HG03045 (cell line): ENCODE measurements at regions not wholly inside any gene's neighbourhood (a gene's known extent, or its start where the extent isn't known, plus 50 kb on each side); places are given as distances from the start of the nearest gene placed in this dataset.

Experiments
- ATAC-seq: cut with Tn5 transposase; IDR thresholded peaks from one replicate; pipeline ENCODE4 v1.9.1; 2021; ENCODE audit warnings: mild to moderate bottlenecking, moderate library complexity; ENCODE audit not compliant: unreplicated experiment

DNA sequence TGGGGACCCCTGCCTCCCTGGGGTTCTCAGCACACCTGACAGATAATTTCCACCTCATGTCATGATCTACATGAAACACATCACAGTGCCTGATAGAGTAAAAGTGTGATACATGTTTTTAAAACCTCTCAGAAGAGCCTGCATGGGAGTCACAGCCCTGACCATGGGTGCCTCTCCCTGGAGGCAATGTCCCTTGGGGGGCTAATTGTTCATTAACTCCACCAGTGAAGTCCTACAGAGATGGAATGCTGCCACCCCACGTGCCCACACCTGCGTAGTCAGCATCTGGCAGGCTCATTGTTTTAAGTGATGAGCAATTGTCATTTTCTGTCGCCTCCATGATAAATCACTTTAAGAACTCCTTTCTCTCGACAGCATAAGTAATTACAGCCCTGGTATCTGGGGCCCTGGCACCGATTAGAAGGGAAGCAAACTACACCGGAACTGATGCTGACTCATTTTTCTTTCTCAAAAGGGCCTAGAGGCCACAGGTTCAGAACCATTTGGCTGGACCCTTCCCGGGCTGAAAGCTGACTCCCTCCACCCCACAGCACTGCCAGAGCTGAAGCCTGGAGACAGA, 109.6 kb upstream of the GJB5 start:
- no peak for ATAC-seq

DNA sequence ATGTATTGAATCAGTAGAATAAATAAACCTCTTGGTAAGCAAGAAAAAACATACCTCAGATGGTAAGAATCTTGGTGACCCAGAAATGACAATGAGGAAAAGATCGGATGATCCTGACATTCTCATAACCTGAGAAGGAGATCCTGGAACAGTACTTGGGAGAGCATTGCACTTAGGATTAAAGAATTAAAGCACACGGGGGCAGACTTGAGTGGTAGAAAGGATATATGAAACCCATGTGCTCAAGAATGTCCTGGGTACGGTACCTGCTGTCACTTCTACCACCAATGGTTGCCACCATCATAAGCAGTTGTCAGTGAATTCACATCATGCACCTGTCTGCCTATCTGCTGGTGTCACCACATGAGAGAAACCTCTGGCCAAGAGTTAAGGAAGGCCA, 108.9 kb upstream of the GJB5 start:
- ATAC-seq, result no peak

DNA sequence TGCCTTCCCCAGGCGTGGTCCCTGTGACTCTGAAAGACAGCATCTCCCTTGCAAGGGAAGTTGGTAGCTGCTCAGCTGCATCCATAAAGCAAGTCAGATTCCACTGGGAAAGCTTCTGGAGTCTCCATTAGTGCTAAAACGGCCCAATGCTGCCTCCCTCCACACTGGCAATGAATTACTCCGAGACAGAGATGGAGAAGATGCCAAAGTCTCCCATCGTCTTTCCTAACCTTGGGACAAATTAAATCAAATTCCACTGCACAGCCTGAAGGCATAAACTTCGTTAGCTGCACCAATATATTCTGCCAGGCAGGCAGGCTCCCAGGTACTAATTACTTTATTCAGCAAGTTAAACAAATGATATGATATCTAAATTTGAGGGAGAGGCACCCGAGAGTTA, 106.3 kb upstream of the GJB5 start:
- no peak for ATAC-seq

DNA sequence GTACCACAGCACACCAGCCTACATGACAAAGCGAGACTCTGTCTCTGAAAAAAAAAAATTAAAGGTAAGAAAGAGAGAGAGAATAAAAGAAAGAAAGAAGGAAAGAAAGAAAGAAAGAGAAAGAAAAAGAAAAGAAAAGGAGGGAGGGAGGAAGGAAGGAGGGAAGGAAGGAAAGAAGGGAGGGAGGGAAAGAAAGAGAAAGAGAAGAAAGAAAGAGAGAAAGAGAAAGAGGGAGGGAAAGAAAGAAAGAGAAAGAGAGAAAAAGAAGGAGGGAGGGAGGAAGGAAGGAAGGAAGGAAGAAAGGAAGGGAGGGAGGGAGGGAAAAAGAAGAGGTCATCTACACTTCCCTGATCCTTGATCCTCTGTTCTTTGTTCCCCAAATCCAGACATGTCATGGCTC, 104.8 kb upstream of the GJB5 start:
- no peak for ATAC-seq

DNA sequence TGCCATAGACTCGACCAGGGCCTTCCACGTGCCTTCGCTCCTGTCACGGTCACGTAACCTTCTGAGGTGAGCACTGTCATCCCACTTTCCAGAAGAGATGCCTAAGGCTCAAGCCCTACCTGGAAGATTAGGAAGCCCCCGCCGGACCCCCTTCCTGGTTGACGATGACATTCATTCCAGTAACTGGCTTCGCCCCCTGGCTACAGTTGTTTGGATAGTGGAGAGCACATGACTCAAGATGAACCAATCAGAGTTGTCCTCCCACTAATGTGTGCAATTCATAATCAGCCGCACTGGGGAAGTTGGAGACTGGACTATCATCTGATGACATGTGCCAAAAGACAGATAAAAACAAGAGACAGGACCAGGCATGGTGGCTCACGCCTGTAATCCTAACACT, 104.0 kb upstream of the GJB5 start:
- no peak for ATAC-seq

DNA sequence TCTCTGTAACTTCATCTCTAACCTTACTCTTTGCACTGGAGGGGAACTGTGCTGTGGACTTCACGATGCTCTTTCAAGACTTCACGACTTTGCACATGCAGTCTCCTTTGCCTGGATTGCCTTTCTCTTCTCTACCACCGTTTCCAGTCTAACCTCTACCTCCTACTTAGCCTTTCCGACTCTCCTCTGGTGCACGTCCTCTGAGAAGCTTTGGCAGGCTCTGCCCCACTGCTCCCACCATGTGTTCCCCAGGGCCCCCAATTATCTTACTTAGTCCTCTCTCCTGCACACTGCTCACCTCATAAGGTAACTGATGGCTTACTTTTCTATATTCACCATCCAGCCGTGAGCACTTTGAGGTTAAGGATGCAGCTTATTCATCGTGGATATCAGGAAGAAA, 101.7 kb upstream of the GJB5 start:
- ATAC-seq, result no peak

DNA sequence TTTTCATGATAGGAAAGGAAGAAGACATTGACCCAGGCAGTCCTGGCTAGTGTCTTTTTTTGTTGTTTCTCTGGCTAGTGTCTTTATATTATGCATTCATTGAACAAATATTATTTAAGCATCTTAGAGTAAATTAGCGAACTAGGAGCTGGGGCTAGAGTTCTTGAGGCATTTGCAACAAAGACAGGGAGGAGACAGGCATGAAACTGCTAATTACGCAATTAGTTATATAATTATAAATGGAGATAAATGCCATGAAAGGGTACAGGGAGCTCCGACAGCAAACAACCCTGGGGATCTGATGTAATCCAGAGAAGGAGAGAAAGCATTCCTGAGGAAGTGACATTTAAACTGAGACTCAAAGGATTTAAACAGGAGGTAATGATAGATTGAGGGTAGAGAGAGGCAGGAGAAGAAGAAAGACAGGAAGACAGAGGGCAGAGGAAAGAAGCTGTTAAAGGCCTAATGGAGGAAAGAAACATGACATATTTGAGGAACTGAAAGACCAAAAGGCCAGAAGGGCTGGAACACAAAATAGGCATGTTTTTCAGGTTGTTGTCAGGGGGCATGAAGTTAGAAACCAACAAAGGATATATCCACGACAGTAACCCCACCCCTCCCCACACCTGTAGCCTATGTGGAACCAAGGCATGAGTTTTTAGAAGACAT, 99.5 kb upstream of the GJB5 start:
- ATAC-seq, result no peak

DNA sequence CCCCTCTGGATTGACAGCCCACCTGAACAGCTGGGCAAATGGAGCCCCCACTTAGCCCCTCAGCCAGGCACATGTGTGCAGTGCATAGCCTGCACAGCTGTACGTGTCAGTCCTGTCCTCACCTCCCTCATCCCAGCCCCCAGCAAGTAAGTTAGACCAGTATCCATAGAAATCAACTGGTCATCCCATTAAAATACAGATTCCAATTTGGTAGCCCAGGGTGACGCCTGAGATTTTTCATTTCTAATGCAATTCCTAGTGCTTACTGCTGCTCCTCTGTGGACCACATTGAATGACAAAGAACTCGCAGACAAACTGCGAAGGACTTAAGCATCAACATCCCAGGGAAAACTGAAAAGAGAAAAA, 99.0 kb upstream of the GJB5 start:
- no peak for ATAC-seq

DNA sequence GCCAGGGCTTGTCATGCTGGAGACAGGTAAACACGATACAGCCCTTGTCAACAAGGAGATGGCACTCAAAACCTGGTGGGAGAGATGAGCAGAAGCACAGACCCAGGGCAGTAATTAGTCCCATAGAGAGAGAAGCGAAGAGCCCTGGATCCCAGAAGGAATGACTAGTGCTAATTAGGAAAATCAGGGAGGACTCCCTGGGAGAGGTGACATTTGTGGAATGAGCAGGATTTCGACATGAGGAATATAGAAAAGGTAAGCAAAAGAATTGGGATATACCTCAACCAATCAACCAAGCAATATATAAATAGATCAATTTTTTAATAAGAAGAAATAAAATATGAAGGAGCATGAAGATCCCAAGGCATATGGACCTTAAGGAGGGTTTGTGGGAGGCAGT, 98.5 kb upstream of the GJB5 start:
- no peak for ATAC-seq

DNA sequence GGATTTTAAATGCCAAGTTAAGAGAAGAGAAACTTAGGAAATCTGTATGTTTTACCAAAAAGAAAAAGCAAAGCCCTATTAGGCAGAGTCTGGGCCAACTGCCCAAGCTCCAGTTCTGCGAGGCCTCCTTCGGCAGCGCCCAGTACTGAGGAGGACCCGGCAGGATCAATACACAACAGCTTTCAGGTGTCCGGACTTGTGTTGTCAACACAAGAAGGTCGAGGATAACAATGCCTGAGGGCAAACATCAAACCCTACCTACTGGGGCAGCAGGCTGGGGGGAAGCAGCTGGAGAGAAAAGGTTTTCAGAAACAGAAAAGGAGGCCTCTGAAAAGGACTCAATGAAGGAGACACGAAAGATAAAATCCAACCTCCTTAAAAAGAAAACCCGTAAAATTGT, 98.1 kb upstream of the GJB5 start:
- ATAC-seq, result no peak

DNA sequence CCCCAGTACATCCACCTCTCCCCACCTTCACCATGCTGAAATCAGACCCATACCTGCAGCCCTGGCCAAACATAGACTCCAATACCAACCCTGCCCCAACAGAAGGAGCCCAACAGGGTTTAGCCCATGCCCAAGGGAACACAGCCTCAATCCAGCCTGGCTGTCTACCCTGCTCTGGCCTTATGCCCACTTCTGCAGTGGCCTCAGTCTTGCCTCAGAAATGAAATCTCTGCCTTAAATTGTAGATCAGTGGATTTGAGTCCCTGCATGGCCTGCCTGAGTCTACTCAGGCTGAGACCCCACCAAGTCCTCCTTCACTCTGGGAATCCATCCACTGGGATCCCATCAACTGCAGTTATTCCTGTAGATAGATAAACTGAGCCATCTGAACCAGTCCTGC, 97.6 kb upstream of the GJB5 start:
- ATAC-seq, result no peak

DNA sequence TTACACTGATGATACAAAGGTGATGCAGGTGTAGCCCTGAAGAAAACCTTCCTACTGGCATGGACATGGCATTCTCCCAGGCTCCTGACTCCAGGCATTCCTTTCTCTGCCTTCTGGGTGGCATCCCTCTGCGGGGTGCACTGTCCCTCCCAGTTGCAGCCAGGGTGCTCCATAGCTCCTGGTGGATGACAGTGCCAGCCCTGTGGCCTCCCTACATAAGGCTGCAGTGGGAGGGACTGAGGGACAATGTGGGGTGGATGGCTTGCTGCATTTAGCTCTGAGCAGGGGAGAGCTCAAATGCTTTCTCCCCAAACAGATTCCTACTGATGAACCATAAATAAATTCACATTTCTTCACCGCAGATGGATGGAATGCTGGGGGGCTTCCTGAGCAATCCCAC, 97.0 kb upstream of the GJB5 start:
- ATAC-seq, result no peak

DNA sequence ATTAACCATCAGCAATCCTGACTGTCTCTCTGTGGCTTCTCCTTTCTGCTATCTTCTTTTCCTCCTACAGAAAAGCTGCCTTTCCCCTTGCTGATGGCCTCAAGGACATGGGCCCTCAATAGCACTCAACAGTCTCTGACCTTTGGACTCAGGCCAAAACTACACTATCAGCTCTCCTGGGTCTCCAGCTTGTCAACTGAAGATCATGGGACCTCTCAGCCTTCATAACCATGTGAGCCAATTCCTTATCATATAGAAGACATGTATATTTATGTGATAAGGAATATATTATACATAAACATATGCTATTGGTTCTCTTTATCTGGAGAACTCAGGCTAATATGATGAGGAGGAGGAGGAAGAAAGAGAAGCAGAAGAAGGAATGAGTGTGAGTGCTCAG, 91.8 kb upstream of the GJB5 start:
- ATAC-seq, result no peak

DNA sequence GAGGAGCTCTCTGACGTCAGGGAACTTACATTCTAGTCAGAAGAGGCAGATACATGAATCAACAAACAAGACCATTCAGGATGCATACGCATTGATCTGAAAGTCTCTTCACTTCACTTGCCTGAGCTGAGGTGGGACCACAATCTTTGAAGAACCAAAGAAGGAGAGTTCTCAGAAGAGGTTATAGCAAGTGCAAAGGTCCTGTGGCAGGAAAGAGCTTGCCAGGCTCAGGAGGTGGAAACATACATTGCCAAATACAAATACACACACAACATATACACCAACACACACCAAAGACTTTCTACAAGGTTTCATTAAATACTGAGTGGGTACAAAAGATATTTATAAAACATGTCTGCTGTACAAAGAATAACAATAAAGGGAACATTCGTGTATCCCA, 86.8 kb upstream of the GJB5 start:
- no peak for ATAC-seq

DNA sequence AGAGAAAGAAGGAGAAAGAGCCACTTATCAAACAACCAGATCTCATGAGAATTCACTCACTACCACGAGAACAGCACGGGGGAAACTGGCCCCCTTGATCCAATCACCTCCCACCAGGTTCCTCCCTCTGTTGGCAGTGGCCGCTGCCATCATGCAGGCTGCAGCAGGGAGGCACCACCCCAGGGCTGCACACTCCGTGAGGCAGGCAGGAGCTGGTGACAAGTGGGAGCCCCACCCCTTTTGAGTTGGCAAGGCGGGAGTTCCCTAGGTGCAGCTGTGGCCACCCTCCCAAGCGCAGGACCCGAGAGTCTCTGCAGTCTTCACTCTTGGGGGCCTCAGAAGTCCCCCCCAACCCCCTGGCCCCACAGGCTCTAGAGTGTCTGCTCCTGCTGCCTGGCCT, 83.9 kb upstream of the GJB5 start:
- no peak for ATAC-seq

DNA sequence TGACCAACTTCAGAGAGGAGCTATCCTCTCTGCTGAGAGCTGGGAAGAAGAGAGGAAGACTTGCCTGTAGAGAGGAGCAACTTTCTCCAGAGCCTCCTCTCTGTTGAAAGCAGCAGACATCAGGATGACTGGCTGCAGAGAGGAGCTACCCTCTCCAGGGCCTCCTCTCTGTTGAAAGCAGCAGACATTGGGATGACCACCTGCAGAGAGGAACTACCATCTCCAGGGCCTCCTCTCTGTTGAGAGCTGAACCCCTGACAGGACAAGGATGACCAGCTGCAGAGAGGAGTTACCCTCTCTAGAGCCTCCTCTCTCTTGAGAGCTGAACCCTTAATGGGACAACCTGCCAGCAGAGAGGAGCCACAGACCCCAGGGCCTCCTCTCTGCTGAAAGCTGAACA, 83.0 kb upstream of the GJB5 start:
- ATAC-seq, result no peak

DNA sequence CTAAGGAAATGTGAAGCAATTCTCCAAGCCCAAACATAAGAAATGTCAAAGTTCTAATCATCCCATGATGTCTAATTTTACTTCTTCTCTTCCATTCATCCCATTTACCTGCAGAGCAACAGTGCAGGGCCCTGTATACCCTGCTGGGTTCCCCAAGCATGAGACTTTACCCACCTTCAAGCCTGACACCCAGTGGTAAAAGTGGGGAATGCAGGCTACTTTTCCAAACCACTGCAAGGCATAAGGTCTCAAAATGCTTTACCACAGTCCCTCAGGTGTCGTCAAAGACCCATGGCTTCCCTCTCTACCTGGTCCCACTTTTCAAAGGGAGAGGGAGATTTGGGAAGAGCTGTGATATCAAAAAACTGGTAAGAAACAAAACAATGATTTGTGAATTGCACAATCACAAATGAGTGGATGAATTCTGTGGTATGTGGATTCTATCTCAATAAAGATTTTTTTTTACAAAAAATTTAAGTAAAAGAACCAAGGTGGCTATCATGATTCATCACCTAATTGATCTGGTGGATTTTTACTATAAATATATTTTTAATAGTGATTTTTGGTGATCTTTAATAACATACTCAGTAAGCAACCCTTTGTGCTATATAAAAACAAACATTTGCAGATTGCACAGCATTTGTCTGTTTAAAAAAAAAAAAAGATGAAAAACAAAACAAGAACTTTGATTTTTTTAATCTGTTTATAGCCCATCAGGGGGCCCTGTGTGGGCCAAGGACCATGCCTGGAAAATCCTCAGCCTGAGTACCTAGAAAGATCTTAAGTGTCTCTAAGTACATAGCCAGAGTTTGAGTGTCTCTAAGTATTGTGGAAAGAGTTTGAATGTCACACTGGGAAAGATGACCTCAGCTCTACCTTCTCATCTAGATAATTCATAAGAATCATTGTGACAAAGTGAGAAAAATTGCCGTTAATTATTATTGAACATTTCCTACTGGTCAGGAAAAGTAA, 73.1 kb upstream of the GJB5 start:
- no peak for ATAC-seq

DNA sequence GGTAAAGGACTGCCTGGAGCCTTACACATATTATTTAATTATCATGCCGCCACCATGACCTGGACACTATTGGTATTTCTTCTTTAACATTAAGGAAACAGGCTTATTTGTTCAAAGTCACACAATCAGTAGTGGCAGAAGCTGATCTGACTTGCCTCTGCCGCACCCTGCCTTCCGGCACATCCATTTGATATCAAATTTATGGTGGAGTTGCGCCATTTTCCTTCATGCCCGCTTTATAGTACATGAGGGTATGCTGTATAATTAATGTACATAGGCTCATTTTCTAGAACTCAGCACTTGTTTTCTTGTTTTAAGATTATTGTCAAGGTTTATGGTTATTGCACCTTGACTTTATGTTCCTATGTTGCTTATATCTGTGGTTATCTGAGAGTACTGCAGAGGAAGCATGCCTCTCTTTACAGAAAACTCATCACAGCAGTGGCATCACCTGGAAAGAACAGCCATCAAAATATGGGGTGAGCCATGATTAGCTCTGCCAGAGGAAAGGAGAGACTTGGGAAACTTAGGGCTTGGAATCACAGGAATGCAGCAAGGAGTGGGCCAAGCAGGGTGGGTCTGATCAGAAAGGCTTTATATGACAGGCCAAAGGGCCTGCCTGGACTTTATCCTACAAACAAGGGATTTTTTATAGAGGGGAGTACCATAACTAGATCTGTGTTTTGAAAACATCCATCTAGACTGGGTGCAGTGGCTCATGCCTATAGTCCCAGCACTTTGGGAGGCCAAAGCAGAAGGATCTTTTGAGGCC, 72.2 kb upstream of the GJB5 start:
- no peak for ATAC-seq

DNA sequence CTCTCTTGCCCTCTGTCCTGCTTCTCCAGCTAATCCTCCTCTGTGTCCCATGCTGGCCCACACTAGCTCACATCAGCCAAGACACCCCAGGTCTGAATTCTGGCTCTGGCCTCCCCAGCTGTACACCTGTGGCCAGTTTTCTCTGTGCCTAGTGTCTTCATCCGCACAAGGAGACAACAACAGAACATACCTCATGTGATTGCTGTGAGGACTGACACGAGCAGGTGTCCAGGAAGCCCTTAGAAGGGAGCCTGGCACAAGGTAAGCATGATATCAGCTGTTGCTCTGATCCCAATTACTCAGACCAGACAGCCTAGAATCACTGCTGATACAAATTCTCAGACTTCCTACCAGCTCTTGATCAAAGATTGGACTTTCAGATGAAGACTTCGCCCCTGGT, 71.2 kb upstream of the GJB5 start:
- ATAC-seq, result no peak

DNA sequence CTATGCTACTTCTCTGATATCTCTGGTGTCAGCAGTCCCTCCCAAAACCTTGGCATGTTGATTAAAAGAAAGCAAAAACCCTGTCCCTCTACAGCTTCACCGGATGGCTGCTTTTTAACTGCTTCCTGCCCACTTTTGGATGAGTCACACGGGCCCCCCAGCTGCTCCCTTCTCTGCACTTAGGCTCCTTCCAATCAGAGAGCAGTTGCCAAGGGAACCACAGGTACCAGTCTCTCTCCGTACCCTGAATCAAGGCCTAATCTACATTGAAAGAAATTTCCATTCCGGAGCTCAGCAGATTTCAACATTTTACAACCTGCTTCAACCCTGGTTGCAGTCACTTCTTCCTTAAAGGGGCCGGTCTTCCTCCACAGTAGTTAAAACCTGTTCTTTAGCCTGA, 70.6 kb upstream of the GJB5 start:
- ATAC-seq, result no peak

DNA sequence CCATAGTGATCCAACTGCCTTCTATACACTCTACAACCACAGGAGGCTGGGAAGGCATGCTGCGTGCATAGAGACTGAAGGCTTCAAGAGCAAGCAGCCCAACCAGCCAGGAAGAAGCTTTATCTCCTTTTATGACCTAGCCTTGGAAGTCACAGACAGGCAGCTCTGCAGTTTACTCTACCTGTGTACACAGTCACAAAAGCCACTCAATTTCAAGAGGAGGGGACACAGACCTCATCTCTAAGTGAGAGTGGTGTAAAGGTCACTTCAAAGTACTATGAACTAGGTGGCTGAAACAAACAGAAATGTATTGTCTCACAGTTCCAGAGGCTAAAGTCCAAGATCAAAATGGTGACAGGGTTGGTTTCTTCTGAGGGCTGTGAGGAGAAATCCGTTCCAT, 69.6 kb upstream of the GJB5 start:
- ATAC-seq, result no peak
